ENCODE measurements at regions not wholly inside any gene's neighbourhood (a gene's known extent, or its start where the extent isn't known, plus 50 kb on each side); places are given as distances from the start of the nearest gene placed in this dataset.

- Mint-ChIP-seq H3K27me3 (ENCODE audit: low read depth) (no peaks in the 10 kb centered on the region), H3K4me3 (no peak overlapping the region), H3K9me3 (peaks cover 18% of the 10 kb centered on the region), H3K4me1 (no peaks in the 10 kb centered on the region), H3K27ac (no peak overlapping the region), H3K36me3 (peaks cover 1% of the 10 kb centered on the region)
- no peak for DNase-seq (ENCODE audit: low spot score in 2 of 2, unreplicated experiment in 2 of 2)
- no peak for TF ChIP-seq CTCF (IDR thresholded peaks at IDR 0.05; ENCODE audit: unreplicated experiment)
Measured at GRCh38 chr2:147405651-147406050, 439.2 kb upstream of the ACVR2A start.

DNA sequence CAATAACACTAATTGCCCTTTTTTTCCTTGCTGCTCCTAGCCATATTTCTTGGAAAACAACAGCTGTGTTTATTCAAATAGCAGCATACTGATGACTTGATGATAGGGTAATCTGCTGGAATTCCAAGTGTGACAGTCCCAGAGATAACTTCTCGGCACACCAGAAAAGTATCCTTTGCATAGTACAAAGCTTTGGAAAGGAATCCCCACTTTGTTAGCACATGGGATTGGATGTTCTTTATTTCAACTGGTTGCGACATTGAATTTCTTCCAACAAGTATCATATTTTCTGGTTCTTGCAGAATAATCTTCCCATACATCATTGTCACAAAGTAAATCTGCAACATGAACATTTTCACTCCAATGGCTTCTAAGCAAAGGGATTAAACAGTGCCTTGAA lies 445.8 kb upstream of the ACVR2A start:
- Mint-ChIP-seq H3K36me3 (no peaks in the 10 kb centered on the region), H3K27ac (no peak overlapping the region), H3K4me1 (no peaks in the 10 kb centered on the region), H3K4me3 (no peak overlapping the region), H3K9me3 (peaks cover 2% of the 10 kb centered on the region), H3K27me3 (ENCODE audit: low read depth) (no peaks in the 10 kb centered on the region)
- TF ChIP-seq CTCF (IDR thresholded peaks at IDR 0.05; ENCODE audit: unreplicated experiment), result no peak
- DNase-seq (ENCODE audit: low spot score in 2 of 2, unreplicated experiment in 2 of 2), result no peak

DNA sequence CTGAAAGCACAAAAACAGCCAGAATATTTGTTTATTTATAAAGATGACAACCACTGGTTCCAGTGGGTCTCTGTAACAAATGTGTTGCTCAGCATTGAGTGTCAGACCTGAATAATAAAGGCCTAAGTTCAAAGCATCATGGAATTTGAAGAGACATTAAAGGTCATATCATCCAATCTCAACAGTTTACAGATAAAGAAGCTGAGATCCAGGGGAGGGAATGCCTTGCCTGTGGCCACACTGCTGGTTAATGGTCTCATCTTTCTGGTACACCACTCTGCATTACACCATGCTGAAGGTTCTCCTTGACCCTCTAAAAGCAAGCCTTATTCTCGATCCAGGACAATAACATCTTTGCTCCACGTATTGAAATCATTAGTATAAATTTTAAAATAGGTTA lies 446.5 kb upstream of the ACVR2A start:
- Mint-ChIP-seq H3K4me3 (no peak overlapping the region), H3K36me3 (no peaks in the 10 kb centered on the region), H3K27me3 (ENCODE audit: low read depth) (no peaks in the 10 kb centered on the region), H3K9me3 (no peaks in the 10 kb centered on the region), H3K4me1 (no peaks in the 10 kb centered on the region), H3K27ac (no peak overlapping the region)
- DNase-seq (ENCODE audit: low spot score in 2 of 2, unreplicated experiment in 2 of 2), result no peak
- no peak for TF ChIP-seq CTCF (IDR thresholded peaks at IDR 0.05; ENCODE audit: unreplicated experiment)

DNA sequence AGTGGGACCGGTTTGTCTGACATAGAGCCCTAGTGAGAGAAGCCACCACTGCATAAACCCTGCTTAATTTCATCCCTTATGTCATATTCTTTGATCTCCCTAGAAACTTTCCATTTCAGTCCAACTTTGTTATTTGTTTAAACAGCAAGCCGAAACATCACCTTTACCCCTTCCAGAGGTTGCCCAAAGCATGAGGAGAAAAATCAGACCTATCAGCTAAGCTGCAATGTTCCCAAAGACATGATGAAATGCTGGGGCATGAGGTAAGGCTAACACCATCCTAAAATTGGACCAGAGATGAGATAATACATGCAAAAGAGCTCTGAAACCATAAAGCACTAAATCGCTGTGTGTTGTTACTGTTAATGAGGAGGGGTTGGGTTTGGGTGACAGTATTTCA lies 447.9 kb upstream of the ACVR2A start:
- H3K27me3 Mint-ChIP-seq (ENCODE audit: low read depth), result no peaks in the 10 kb centered on the region
- H3K9me3 Mint-ChIP-seq, result no peaks in the 10 kb centered on the region
- no peak overlapping the region for H3K4me3 Mint-ChIP-seq
- DNase-seq (ENCODE audit: low spot score in 2 of 2, unreplicated experiment in 2 of 2), result no peak
- no peaks in the 10 kb centered on the region for H3K4me1 Mint-ChIP-seq
- no peak for TF ChIP-seq CTCF (IDR thresholded peaks at IDR 0.05; ENCODE audit: unreplicated experiment)
- no peaks in the 10 kb centered on the region for H3K36me3 Mint-ChIP-seq
- no peak overlapping the region for H3K27ac Mint-ChIP-seq

DNA sequence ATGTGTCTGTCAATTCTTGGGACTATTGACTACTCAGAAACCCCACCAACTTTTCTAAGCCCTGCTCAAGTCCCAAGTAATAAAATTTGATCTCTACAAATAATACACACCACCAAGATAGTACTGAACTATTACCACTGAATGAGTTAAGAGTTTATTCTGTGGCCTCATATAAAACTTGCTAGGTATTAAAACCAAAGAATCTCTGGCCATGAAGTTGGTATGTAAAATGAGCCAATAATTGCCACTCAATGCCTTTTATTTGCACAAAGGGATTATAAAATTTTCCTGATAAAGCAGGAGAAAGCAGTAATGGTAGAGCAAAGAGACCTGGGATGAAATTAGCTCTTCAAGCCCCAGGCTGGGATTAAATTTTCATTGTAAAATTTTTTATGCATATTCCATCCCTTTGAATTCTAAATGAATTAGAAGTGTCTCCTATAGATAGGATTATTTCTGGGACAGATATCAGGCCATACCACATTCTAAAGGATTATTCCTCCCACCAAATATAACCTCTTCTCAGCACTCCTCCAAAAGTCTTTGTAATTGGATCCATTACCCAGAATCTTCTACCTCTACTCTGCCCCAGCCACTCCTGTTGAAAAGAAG lies 450.5 kb upstream of the ACVR2A start:
- Mint-ChIP-seq H3K36me3 (no peaks in the 10 kb centered on the region), H3K27ac (no peak overlapping the region), H3K4me3 (no peak overlapping the region), H3K4me1 (no peaks in the 10 kb centered on the region), H3K27me3 (ENCODE audit: low read depth) (peaks cover 2% of the 10 kb centered on the region), H3K9me3 (no peaks in the 10 kb centered on the region)
- TF ChIP-seq CTCF (IDR thresholded peaks at IDR 0.05; ENCODE audit: unreplicated experiment), result no peak
- no peak for DNase-seq (ENCODE audit: low spot score in 2 of 2, unreplicated experiment in 2 of 2)

GRCh38 chr2:147392180-147392579 lies 452.6 kb upstream of the ACVR2A start:
- Mint-ChIP-seq H3K4me3 (no peak overlapping the region), H3K27ac (no peak overlapping the region), H3K27me3 (ENCODE audit: low read depth) (peaks cover 2% of the 10 kb centered on the region), H3K36me3 (no peaks in the 10 kb centered on the region), H3K4me1 (no peaks in the 10 kb centered on the region), H3K9me3 (no peaks in the 10 kb centered on the region)
- no peak for DNase-seq (ENCODE audit: low spot score in 2 of 2, unreplicated experiment in 2 of 2)
- TF ChIP-seq CTCF (IDR thresholded peaks at IDR 0.05; ENCODE audit: unreplicated experiment), result no peak

All from mesothelial cell of epicardium (in vitro differentiated cells).